GM12892 (cell line): ENCODE measurements at regions not wholly inside any gene's neighbourhood (a gene's known extent, or its start where the extent isn't known, plus 50 kb on each side); places are given as distances from the start of the nearest gene placed in this dataset.

Experiments
- POLR2A ChIP-seq: IDR thresholded peaks from 2 replicates; pipeline ENCODE4 v1.6.1; 2011; ENCODE audit warnings: low read depth, low read length, control low read depth
- POLR2AphosphoS5 ChIP-seq: IDR thresholded peaks from 2 replicates; pipeline ENCODE4 v1.6.1; 2011; ENCODE audit warnings: low read depth, low read length, control low read depth
- TAF1 ChIP-seq: IDR thresholded peaks from 2 replicates; pipeline ENCODE4 v1.6.1; 2011; ENCODE audit warnings: low read depth, mild to moderate bottlenecking, control low read depth, low read length, borderline replicate concordance

- TF ChIP-seq TAF1 (no peak), POLR2AphosphoS5 (no peak), POLR2A (no peak)
Observed at GRCh38 chr13:42696191-42696590, 85.2 kb upstream of the FAM216B start.
